Keratinocyte (primary cell): ENCODE measurements at regions not wholly inside any gene's neighbourhood (a gene's known extent, or its start where the extent isn't known, plus 50 kb on each side); places are given as distances from the start of the nearest gene placed in this dataset.

Source experiments
- EZH2 ChIP-seq: IDR thresholded peaks from one replicate; pipeline ENCODE4 v1.6.1; 2012; ENCODE audit warnings: inconsistent platforms, mild to moderate bottlenecking, low read length, moderate library complexity
- TF ChIP-seq, protein P1 (sequence below), 3 experiments: IDR thresholded peaks in 1 of 3; conservative IDR thresholded peaks in 1 of 3; optimal IDR thresholded peaks in 1 of 3; 2 replicates in 2 of 3; 3 replicates in 1 of 3; pipeline versions ENCODE3 to v1.5.1; 2011; ENCODE audit warnings: low read length in 3 of 3, mild to moderate bottlenecking in 3 of 3, moderate library complexity in 2 of 3, control low read depth in 1 of 3, inconsistent platforms in 1 of 3; ENCODE audit not compliant: insufficient read depth in 2 of 3; ENCODE audit errors: extremely low read depth in 1 of 3

DNA sequence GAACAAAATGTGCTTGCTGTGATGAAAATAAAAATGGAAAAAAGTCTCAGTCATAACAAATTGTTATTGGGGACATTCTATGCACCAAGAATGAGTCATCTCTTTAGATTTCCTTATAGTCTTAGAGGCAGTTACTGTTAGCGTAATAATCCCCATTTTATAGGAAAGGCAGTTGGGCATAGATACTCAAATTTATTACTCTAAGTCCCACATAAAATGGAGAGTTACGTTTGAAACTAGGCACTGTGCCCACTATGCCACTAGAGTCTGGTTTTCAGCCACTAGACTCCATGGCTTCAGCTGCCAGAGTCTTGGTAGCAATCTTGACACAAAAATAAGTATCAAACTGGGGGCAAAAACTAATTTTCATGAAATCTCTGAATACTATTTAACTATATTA, 317.9 kb upstream of the MEF2C start:
- TF ChIP-seq, protein P1, sequence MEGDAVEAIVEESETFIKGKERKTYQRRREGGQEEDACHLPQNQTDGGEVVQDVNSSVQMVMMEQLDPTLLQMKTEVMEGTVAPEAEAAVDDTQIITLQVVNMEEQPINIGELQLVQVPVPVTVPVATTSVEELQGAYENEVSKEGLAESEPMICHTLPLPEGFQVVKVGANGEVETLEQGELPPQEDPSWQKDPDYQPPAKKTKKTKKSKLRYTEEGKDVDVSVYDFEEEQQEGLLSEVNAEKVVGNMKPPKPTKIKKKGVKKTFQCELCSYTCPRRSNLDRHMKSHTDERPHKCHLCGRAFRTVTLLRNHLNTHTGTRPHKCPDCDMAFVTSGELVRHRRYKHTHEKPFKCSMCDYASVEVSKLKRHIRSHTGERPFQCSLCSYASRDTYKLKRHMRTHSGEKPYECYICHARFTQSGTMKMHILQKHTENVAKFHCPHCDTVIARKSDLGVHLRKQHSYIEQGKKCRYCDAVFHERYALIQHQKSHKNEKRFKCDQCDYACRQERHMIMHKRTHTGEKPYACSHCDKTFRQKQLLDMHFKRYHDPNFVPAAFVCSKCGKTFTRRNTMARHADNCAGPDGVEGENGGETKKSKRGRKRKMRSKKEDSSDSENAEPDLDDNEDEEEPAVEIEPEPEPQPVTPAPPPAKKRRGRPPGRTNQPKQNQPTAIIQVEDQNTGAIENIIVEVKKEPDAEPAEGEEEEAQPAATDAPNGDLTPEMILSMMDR (optimal IDR thresholded peaks at IDR 0.05 in 1 of 3, IDR thresholded peaks at IDR 0.05 in 1 of 3, conservative IDR thresholded peaks at IDR 0.05 in 1 of 3; ENCODE audit: extremely low read depth in 1 of 3, insufficient read depth in 2 of 3, low read length in 3 of 3) = no peak
- no peak for TF ChIP-seq EZH2
